HepG2 (cell line): ENCODE measurements at regions not wholly inside any gene's neighbourhood (a gene's known extent, or its start where the extent isn't known, plus 50 kb on each side); places are given as distances from the start of the nearest gene placed in this dataset.

Source experiments
- ATAC-seq: fragments of 200-7000 bp; cut with Tn5 transposase; 3 replicates; pipeline ENCODE4 v1.9.1; 2020; ENCODE audit warnings: mild to moderate bottlenecking, moderate library complexity
- BruUV-seq: library from RNA; stranded (reverse); fragments of 400-500 nt; replicated peaks from 2 replicates; lab custom pipeline; 2021; lab: Mats Ljungman, UMichigan
- CTCF ChIA-PET: fragments of 300-600 bp; formaldehyde crosslinking; extraction: SDS; loops from one replicate; lab custom pipeline; 2021; ENCODE audit warnings: low total read pairs, inconsistent platforms, low intra/inter-chr PET ratio; lab: Yijun Ruan, JAX
- POLR2A ChIA-PET: fragments of 350-600 bp; sonication (Branson Sonifier 250); formaldehyde crosslinking; loops from one replicate; lab custom pipeline; 2020; ENCODE audit warnings: antibody characterized with exemption, inconsistent platforms; lab: Yijun Ruan, JAX
- DNase-seq: peaks from one replicate; pipeline ENCODE4 v3.0.0-alpha.2; 2015; ENCODE audit warnings: low spot score
- FAIRE-seq: peaks from 3 replicates; lab custom pipeline; 2011; peaks lifted over from hg19 to GRCh38; lab: Jason Lieb, UNC
- H2AFZ ChIP-seq: one replicate; pipeline ENCODE4 v1.6.1; 2011; ENCODE audit warnings: low read length, inconsistent platforms
- H3K27ac ChIP-seq: fragments of 300-600 bp; 3 replicates; pipeline ENCODE4 v1.8.0; 2011; ENCODE audit warnings: mixed run types, mild to moderate bottlenecking, mixed read lengths, low read length, inconsistent platforms; ENCODE audit not compliant: insufficient read depth; ENCODE audit errors: extremely low read length
- H3K27me3 ChIP-seq, 2 experiments: fragments of 200-600 bp in 1 of 2; 2 replicates in 1 of 2; 3 replicates in 1 of 2; pipeline versions ENCODE4 v1.6.0 to v1.8.0; 2011; ENCODE audit warnings: low read length in 2 of 2, mild to moderate bottlenecking in 2 of 2, moderate library complexity in 2 of 2, inconsistent platforms in 1 of 2; ENCODE audit not compliant: insufficient read depth in 2 of 2, control insufficient read depth in 1 of 2
- H3K36me3 ChIP-seq, 2 experiments: fragments of 200-600 bp in 1 of 2; replicated peaks in 1 of 2; 2 replicates in 1 of 2; 3 replicates in 1 of 2; pipeline versions ENCODE4 v1.5.1 to v1.8.0; 2011; ENCODE audit warnings: low read length in 2 of 2, inconsistent platforms in 1 of 2; ENCODE audit not compliant: insufficient read depth in 2 of 2, control insufficient read depth in 1 of 2
- H3K4me1 ChIP-seq: 2 replicates; pipeline ENCODE4 v1.5.1; 2012; ENCODE audit warnings: low read length, inconsistent platforms; ENCODE audit not compliant: insufficient read depth
- H3K4me2 ChIP-seq: 2 replicates; pipeline ENCODE4 v1.6.0; 2011; ENCODE audit warnings: low read depth, low read length, inconsistent platforms
- H3K4me3 ChIP-seq, 3 experiments: fragments of 200-600 bp in 1 of 3; sonication (generic), shearing (Covaris generic) in 1 of 3; replicated peaks in 1 of 3; 2 replicates each; pipeline ENCODE4 v1.5.1; 2011 to 2016; ENCODE audit warnings: low read length in 3 of 3, inconsistent platforms in 2 of 3, low read depth in 2 of 3, mild to moderate bottlenecking in 2 of 3, control low read depth in 1 of 3, mixed read lengths in 1 of 3; ENCODE audit not compliant: insufficient read depth in 1 of 3
- H3K79me2 ChIP-seq: one replicate; pipeline ENCODE4 v1.6.1; 2011; ENCODE audit warnings: low read length, inconsistent platforms; ENCODE audit not compliant: insufficient read depth
- H3K9ac ChIP-seq: 2 replicates; pipeline ENCODE4 v1.6.0; 2011; ENCODE audit warnings: mild to moderate bottlenecking, low read depth, low read length, inconsistent platforms; ENCODE audit not compliant: insufficient read depth
- H3K9me3 ChIP-seq: 2 replicates; pipeline ENCODE4 v1.5.1; 2012; ENCODE audit warnings: mild to moderate bottlenecking, low read length
- H4K20me1 ChIP-seq: 2 replicates; pipeline ENCODE4 v1.6.0; 2011; ENCODE audit warnings: inconsistent platforms, mild to moderate bottlenecking, low read length, moderate library complexity; ENCODE audit not compliant: insufficient read depth
- ARID4A ChIP-seq: sonication (generic); formaldehyde crosslinking; IDR thresholded peaks from 2 replicates; pipeline ENCODE4 v1.5.0; 2020; ENCODE audit warnings: mild to moderate bottlenecking, missing genetic modification reagents, borderline replicate concordance
- ATF7 ChIP-seq, 2 experiments: fragments of 450-650 bp in 1 of 2; sonication (generic) in 1 of 2; formaldehyde crosslinking in 1 of 2; IDR thresholded peaks; 2 replicates each; pipeline versions ENCODE4 v1.4.0 to v1.6.1; 2016 to 2020; ENCODE audit warnings: antibody characterized with exemption in 1 of 2, mild to moderate bottlenecking in 1 of 2, missing genetic modification reagents in 1 of 2
- HNRNPLL ChIP-seq: fragments of 200-400 bp; formaldehyde crosslinking; IDR thresholded peaks from 2 replicates; pipeline ENCODE4 v1.6.1; 2017; ENCODE audit warnings: mild to moderate bottlenecking, low read depth, low read length; ENCODE audit not compliant: poor library complexity, severe bottlenecking
- PPARG ChIP-seq: conservative IDR thresholded peaks from 2 replicates; pipeline ENCODE4 v1.6.1; 2016; ENCODE audit warnings: missing biosample characterization, missing genetic modification reagents
- PRDM10 ChIP-seq: sonication (generic); formaldehyde crosslinking; IDR thresholded peaks from 2 replicates; pipeline ENCODE4 v1.4.0; 2020; ENCODE audit warnings: low read depth, missing genetic modification reagents
- ZMYM2 ChIP-seq: sonication (generic); formaldehyde crosslinking; IDR thresholded peaks from 2 replicates; pipeline ENCODE4 v1.8.0; 2022; ENCODE audit warnings: mild to moderate bottlenecking, missing genetic modification reagents
- ZNF280B ChIP-seq: sonication (generic); formaldehyde crosslinking; IDR thresholded peaks from 2 replicates; pipeline ENCODE4 v1.5.0; 2020; ENCODE audit warnings: missing genetic modification reagents, mild to moderate bottlenecking, borderline replicate concordance
- WGBS: methylation state at CpG from one replicate; pipeline ENCODE4 v1.1.6; 2017; ENCODE audit warnings: low lambda C conversion rate; 5-methylcytosine and 5-hydroxymethylcytosine counted together
- in situ Hi-C: cut with HindIII; loops from 2 replicates; pipeline ENCODE4 v1.10.0; 2017; ENCODE audit warnings: low pct_unique_long_range_greater_than_20kb; ENCODE audit not compliant: extremely low pct_ligation_motif_present
- intact Hi-C: fragments of 100-400 bp; cut with micrococcal nuclease; formaldehyde crosslinking; loops from one replicate; pipeline ENCODE4 v1.10.0; 2022; ENCODE audit not compliant: unreplicated experiment

- TF ChIP-seq PRDM10 (CRISPR knock-in tag) (no peak), ZMYM2 (no peak)
Observed at GRCh38 chr3:106635271-106635670, 742.0 kb upstream of the CCDC54 start (continued).

GRCh38 chr3:106635826-106636225 is 741.4 kb upstream of the CCDC54 start:
- no peak overlapping the region for H2AFZ ChIP-seq
- BruUV-seq, result no TSS peak
- intact Hi-C loops, result no loop called here
- in situ Hi-C loops, result no loop called here
- H3K9ac ChIP-seq, result no peak overlapping the region
- WGBS, result 2% methylated on average over 3 of the region's 3 CpGs
- FAIRE-seq, result no peak
- H3K27ac ChIP-seq, result no peak overlapping the region
- no peak overlapping the region for H3K4me2 ChIP-seq
- ATAC-seq, result no peak
- H3K27me3 ChIP-seq, result no peaks in the 10 kb centered on the region
- no peaks in the 10 kb centered on the region for H3K9me3 ChIP-seq
- H4K20me1 ChIP-seq, result no peaks in the 10 kb centered on the region
- H3K4me1 ChIP-seq, result no peaks in the 10 kb centered on the region
- H3K79me2 ChIP-seq, result no peaks in the 10 kb centered on the region
- CTCF ChIA-PET, result no interaction called here
- H3K4me3 ChIP-seq, result no peak overlapping the region
- POLR2A ChIA-PET, result no interaction called here
- TF ChIP-seq ZNF280B (CRISPR knock-in tag), result no peak
- no peak for TF ChIP-seq HNRNPLL
- TF ChIP-seq ATF7 (IDR thresholded peaks at IDR 0.05), result no peak
- no peak for TF ChIP-seq ATF7 (CRISPR knock-in tag; IDR thresholded peaks at IDR 0.05)
- TF ChIP-seq ARID4A (CRISPR knock-in tag), result no peak
- TF ChIP-seq PPARG (CRISPR knock-in tag), result no peak
- DNase-seq, result no peak
- no peaks in the 10 kb centered on the region for H3K36me3 ChIP-seq
